PFSK-1 (cell line): ENCODE measurements at regions not wholly inside any gene's neighbourhood (a gene's known extent, or its start where the extent isn't known, plus 50 kb on each side); places are given as distances from the start of the nearest gene placed in this dataset.

ENCODE experiments used
- FOXP2 ChIP-seq: optimal IDR thresholded peaks from 2 replicates; pipeline ENCODE3; 2011; ENCODE audit warnings: borderline replicate concordance, control low read depth, inconsistent platforms; ENCODE audit not compliant: insufficient read depth; ENCODE audit errors: extremely low read length, extremely low read depth
- POLR2AphosphoS5 ChIP-seq: IDR thresholded peaks from 2 replicates; pipeline ENCODE4 v1.6.1; 2012; ENCODE audit warnings: low read depth, mild to moderate bottlenecking, control low read depth, low read length, moderate library complexity
- REST ChIP-seq, 2 experiments: IDR thresholded peaks; 2 replicates each; pipeline versions ENCODE4 v1.6.1 to v1.8.0; 2011 to 2012; ENCODE audit warnings: low read depth in 2 of 2, low read length in 2 of 2, control low read depth in 1 of 2, inconsistent platforms in 1 of 2, mild to moderate bottlenecking in 1 of 2, moderate library complexity in 1 of 2; ENCODE audit not compliant: insufficient read depth in 1 of 2
- SIN3A ChIP-seq: IDR thresholded peaks from 2 replicates; pipeline ENCODE4 v1.6.1; 2012; ENCODE audit warnings: mild to moderate bottlenecking, low read length, moderate library complexity, borderline replicate concordance; ENCODE audit not compliant: insufficient read depth
- TAF1 ChIP-seq: IDR thresholded peaks from 2 replicates; pipeline ENCODE4 v1.6.1; 2012; ENCODE audit warnings: low read length, control low read depth, borderline replicate concordance; ENCODE audit not compliant: insufficient read depth

GRCh38 chr5:166708291-166708690 lies 1583.2 kb upstream of the WWC1 start:
- no peak for TF ChIP-seq TAF1
- no peak for TF ChIP-seq POLR2AphosphoS5
- TF ChIP-seq SIN3A, result no peak
- TF ChIP-seq REST (IDR thresholded peaks at IDR 0.05; ENCODE audit: insufficient read depth in 1 of 2, low read depth in 2 of 2, low read length in 2 of 2), result no peak
- TF ChIP-seq FOXP2, result no peak

- TF ChIP-seq FOXP2, result no peak
- no peak for TF ChIP-seq TAF1
- TF ChIP-seq POLR2AphosphoS5, result no peak
- no peak for TF ChIP-seq REST (IDR thresholded peaks at IDR 0.05; ENCODE audit: insufficient read depth in 1 of 2, low read depth in 2 of 2, low read length in 2 of 2)
- no peak for TF ChIP-seq SIN3A
These were observed 1581.8 kb upstream of the WWC1 start for GRCh38 chr5:166709691-166710090.

- TF ChIP-seq TAF1 (no peak), FOXP2 (no peak), POLR2AphosphoS5 (no peak), REST (IDR thresholded peaks at IDR 0.05; ENCODE audit: insufficient read depth in 1 of 2, low read depth in 2 of 2, low read length in 2 of 2) (no peak), SIN3A (no peak)
These were observed 1581.2 kb upstream of the WWC1 start for GRCh38 chr5:166710271-166710670.

- TF ChIP-seq SIN3A, result no peak
- TF ChIP-seq TAF1, result no peak
- no peak for TF ChIP-seq FOXP2
- no peak for TF ChIP-seq POLR2AphosphoS5
- TF ChIP-seq REST (IDR thresholded peaks at IDR 0.05; ENCODE audit: insufficient read depth in 1 of 2, low read depth in 2 of 2, low read length in 2 of 2), result no peak
These were observed 1578.8 kb upstream of the WWC1 start for GRCh38 chr5:166712447-166713185.

GRCh38 chr5:166713295-166713694 lies 1578.2 kb upstream of the WWC1 start:
- TF ChIP-seq POLR2AphosphoS5 (no peak), FOXP2 (no peak), TAF1 (no peak), SIN3A (no peak), REST (IDR thresholded peaks at IDR 0.05; ENCODE audit: insufficient read depth in 1 of 2, low read depth in 2 of 2, low read length in 2 of 2) (no peak)
